ENCODE measurements at regions not wholly inside any gene's neighbourhood (a gene's known extent, or its start where the extent isn't known, plus 50 kb on each side); places are given as distances from the start of the nearest gene placed in this dataset.

GRCh38 chr2:189959450-189959849 lies 103.1 kb downstream of the MSTN start:
- H3K18ac ChIP-seq (ENCODE audit: low read length): no peak overlapping the region
- H4K91ac ChIP-seq (ENCODE audit: low read depth, low read length): no peak overlapping the region
- no peaks in the 10 kb centered on the region for H3K79me1 ChIP-seq (ENCODE audit: low read length)
- no peaks in the 10 kb centered on the region for H3K4me1 ChIP-seq (ENCODE audit: control insufficient read depth in 1 of 2, insufficient read depth in 2 of 2, low read length in 2 of 2)
- H4K8ac ChIP-seq (ENCODE audit: low read depth, low read length): no peak overlapping the region
- H3K9me3 ChIP-seq (ENCODE audit: insufficient read depth, low read depth, low read length): no peaks in the 10 kb centered on the region
- H3K79me2 ChIP-seq (ENCODE audit: control insufficient read depth, insufficient read depth, low read length, poor library complexity): no peaks in the 10 kb centered on the region
- H3K4ac ChIP-seq (ENCODE audit: low read depth, low read length): no peak overlapping the region
- H2BK5ac ChIP-seq (ENCODE audit: low read depth, low read length, poor library complexity): no peak overlapping the region
- no peak overlapping the region for H2BK120ac ChIP-seq (ENCODE audit: insufficient read depth, low read length, poor library complexity)
- no peak overlapping the region for H4K12ac ChIP-seq (ENCODE audit: low read depth, low read length)
- H2BK12ac ChIP-seq (ENCODE audit: low read length): no peak overlapping the region
- no peak overlapping the region for H3K4me2 ChIP-seq (ENCODE audit: low read length)
- no peaks in the 10 kb centered on the region for H3K27me3 ChIP-seq (ENCODE audit: insufficient read depth, low read length)
- no peak overlapping the region for H3K4me3 ChIP-seq (ENCODE audit: low read depth, low read length)
- no peak for DNase-seq
- no peak overlapping the region for H3K27ac ChIP-seq (ENCODE audit: low read depth, low read length)
- no peak overlapping the region for H2AK5ac ChIP-seq (ENCODE audit: low read length)
- no peak overlapping the region for H3K9ac ChIP-seq (ENCODE audit: low read length)
- no peak overlapping the region for H3K14ac ChIP-seq (ENCODE audit: low read length)
- H3K23ac ChIP-seq (ENCODE audit: low read length): no peak overlapping the region
- no peak overlapping the region for H2AFZ ChIP-seq (ENCODE audit: insufficient read depth, low read length, poor library complexity)
- H3K36me3 ChIP-seq (ENCODE audit: control insufficient read depth in 1 of 2, insufficient read depth in 2 of 2, low read length in 2 of 2): no peaks in the 10 kb centered on the region

GRCh38 chr2:189954989-189955388 lies 107.5 kb downstream of the MSTN start:
- H3K18ac ChIP-seq (ENCODE audit: low read length): no peak overlapping the region
- H3K23ac ChIP-seq (ENCODE audit: low read length): no peak overlapping the region
- no peaks in the 10 kb centered on the region for H3K27me3 ChIP-seq (ENCODE audit: insufficient read depth, low read length)

GRCh38 chr2:189952536-189953109 lies 109.9 kb downstream of the MSTN start:
- no peak overlapping the region for H2AFZ ChIP-seq (ENCODE audit: insufficient read depth, low read length, poor library complexity)
- no peak overlapping the region for H4K12ac ChIP-seq (ENCODE audit: low read depth, low read length)
- no peak overlapping the region for H3K4me2 ChIP-seq (ENCODE audit: low read length)
- H3K36me3 ChIP-seq (ENCODE audit: control insufficient read depth in 1 of 2, insufficient read depth in 2 of 2, low read length in 2 of 2): no peaks in the 10 kb centered on the region
- no peak overlapping the region for H4K91ac ChIP-seq (ENCODE audit: low read depth, low read length)
- H2BK120ac ChIP-seq (ENCODE audit: insufficient read depth, low read length, poor library complexity): no peak overlapping the region
- H3K27me3 ChIP-seq (ENCODE audit: insufficient read depth, low read length): no peaks in the 10 kb centered on the region
- H3K4me1 ChIP-seq (ENCODE audit: control insufficient read depth in 1 of 2, insufficient read depth in 2 of 2, low read length in 2 of 2): no peaks in the 10 kb centered on the region
- H3K27ac ChIP-seq (ENCODE audit: low read depth, low read length): no peak overlapping the region
- DNase-seq: no peak
- no peak overlapping the region for H3K4me3 ChIP-seq (ENCODE audit: low read depth, low read length)
- H2AK5ac ChIP-seq (ENCODE audit: low read length): no peak overlapping the region
- no peaks in the 10 kb centered on the region for H3K9me3 ChIP-seq (ENCODE audit: insufficient read depth, low read depth, low read length)
- H2BK12ac ChIP-seq (ENCODE audit: low read length): no peak overlapping the region
- H3K18ac ChIP-seq (ENCODE audit: low read length): no peak overlapping the region
- H3K79me1 ChIP-seq (ENCODE audit: low read length): no peaks in the 10 kb centered on the region
- H3K9ac ChIP-seq (ENCODE audit: low read length): no peak overlapping the region
- H4K8ac ChIP-seq (ENCODE audit: low read depth, low read length): no peak overlapping the region
- no peaks in the 10 kb centered on the region for H3K79me2 ChIP-seq (ENCODE audit: control insufficient read depth, insufficient read depth, low read length, poor library complexity)
- H2BK5ac ChIP-seq (ENCODE audit: low read depth, low read length, poor library complexity): no peak overlapping the region
- H3K23ac ChIP-seq (ENCODE audit: low read length): no peak overlapping the region
- WGBS (ENCODE audit: extremely low coverage, insufficient coverage, insufficient read length): no CpG with 5 or more reads among the region's 3 CpGs
- H3K4ac ChIP-seq (ENCODE audit: low read depth, low read length): no peak overlapping the region
- H3K14ac ChIP-seq (ENCODE audit: low read length): no peak overlapping the region

More at GRCh38 chr2:189954989-189955388, 107.5 kb downstream of the MSTN start:
- no peak overlapping the region for H2AK5ac ChIP-seq (ENCODE audit: low read length)
- no CpG with 5 or more reads among the region's 3 CpGs for WGBS (ENCODE audit: extremely low coverage, insufficient coverage, insufficient read length)
- DNase-seq: no peak
- H3K79me1 ChIP-seq (ENCODE audit: low read length): no peaks in the 10 kb centered on the region
- H2BK12ac ChIP-seq (ENCODE audit: low read length): no peak overlapping the region
- no peak overlapping the region for H3K4ac ChIP-seq (ENCODE audit: low read depth, low read length)
- H3K79me2 ChIP-seq (ENCODE audit: control insufficient read depth, insufficient read depth, low read length, poor library complexity): no peaks in the 10 kb centered on the region
- no peak overlapping the region for H4K12ac ChIP-seq (ENCODE audit: low read depth, low read length)
- H4K8ac ChIP-seq (ENCODE audit: low read depth, low read length): no peak overlapping the region
- no peak overlapping the region for H4K91ac ChIP-seq (ENCODE audit: low read depth, low read length)
- H3K4me1 ChIP-seq (ENCODE audit: control insufficient read depth in 1 of 2, insufficient read depth in 2 of 2, low read length in 2 of 2): no peaks in the 10 kb centered on the region
- no peak overlapping the region for H3K4me3 ChIP-seq (ENCODE audit: low read depth, low read length)
- no peak overlapping the region for H3K14ac ChIP-seq (ENCODE audit: low read length)
- no peak overlapping the region for H2BK5ac ChIP-seq (ENCODE audit: low read depth, low read length, poor library complexity)
- H3K4me2 ChIP-seq (ENCODE audit: low read length): no peak overlapping the region
- no peak overlapping the region for H3K27ac ChIP-seq (ENCODE audit: low read depth, low read length)
- no peak overlapping the region for H2AFZ ChIP-seq (ENCODE audit: insufficient read depth, low read length, poor library complexity)
- H2BK120ac ChIP-seq (ENCODE audit: insufficient read depth, low read length, poor library complexity): no peak overlapping the region
- H3K9me3 ChIP-seq (ENCODE audit: insufficient read depth, low read depth, low read length): no peaks in the 10 kb centered on the region
- H3K36me3 ChIP-seq (ENCODE audit: control insufficient read depth in 1 of 2, insufficient read depth in 2 of 2, low read length in 2 of 2): no peaks in the 10 kb centered on the region
- H3K9ac ChIP-seq (ENCODE audit: low read length): no peak overlapping the region

- WGBS (ENCODE audit: extremely low coverage, insufficient coverage, insufficient read length): no CpG with 5 or more reads among the region's 2 CpGs
- DNase-seq: no peak
These were observed 110.6 kb downstream of the MSTN start for GRCh38 chr2:189951791-189952535.

More at GRCh38 chr2:189951791-189952535, 110.6 kb downstream of the MSTN start:
- no peaks in the 10 kb centered on the region for H3K36me3 ChIP-seq (ENCODE audit: control insufficient read depth in 1 of 2, insufficient read depth in 2 of 2, low read length in 2 of 2)
- H3K4me2 ChIP-seq (ENCODE audit: low read length): no peak overlapping the region
- H3K27me3 ChIP-seq (ENCODE audit: insufficient read depth, low read length): no peaks in the 10 kb centered on the region
- H3K79me2 ChIP-seq (ENCODE audit: control insufficient read depth, insufficient read depth, low read length, poor library complexity): no peaks in the 10 kb centered on the region
- H3K79me1 ChIP-seq (ENCODE audit: low read length): no peaks in the 10 kb centered on the region
- H3K27ac ChIP-seq (ENCODE audit: low read depth, low read length): no peak overlapping the region
- no peak overlapping the region for H4K8ac ChIP-seq (ENCODE audit: low read depth, low read length)
- H3K9ac ChIP-seq (ENCODE audit: low read length): no peak overlapping the region
- no peaks in the 10 kb centered on the region for H3K9me3 ChIP-seq (ENCODE audit: insufficient read depth, low read depth, low read length)
- H2AK5ac ChIP-seq (ENCODE audit: low read length): no peak overlapping the region
- H3K23ac ChIP-seq (ENCODE audit: low read length): no peak overlapping the region
- no peaks in the 10 kb centered on the region for H3K4me1 ChIP-seq (ENCODE audit: control insufficient read depth in 1 of 2, insufficient read depth in 2 of 2, low read length in 2 of 2)
- no peak overlapping the region for H2AFZ ChIP-seq (ENCODE audit: insufficient read depth, low read length, poor library complexity)
- H2BK120ac ChIP-seq (ENCODE audit: insufficient read depth, low read length, poor library complexity): no peak overlapping the region
- no peak overlapping the region for H2BK12ac ChIP-seq (ENCODE audit: low read length)
- no peak overlapping the region for H4K91ac ChIP-seq (ENCODE audit: low read depth, low read length)
- no peak overlapping the region for H2BK5ac ChIP-seq (ENCODE audit: low read depth, low read length, poor library complexity)
- H4K12ac ChIP-seq (ENCODE audit: low read depth, low read length): no peak overlapping the region
- no peak overlapping the region for H3K4ac ChIP-seq (ENCODE audit: low read depth, low read length)
- H3K14ac ChIP-seq (ENCODE audit: low read length): no peak overlapping the region
- H3K18ac ChIP-seq (ENCODE audit: low read length): no peak overlapping the region
- no peak overlapping the region for H3K4me3 ChIP-seq (ENCODE audit: low read depth, low read length)

Data from trophoblast cell (in vitro differentiated cells and primary cell).